ENCODE measurements at regions not wholly inside any gene's neighbourhood (a gene's known extent, or its start where the extent isn't known, plus 50 kb on each side); places are given as distances from the start of the nearest gene placed in this dataset.

DNA sequence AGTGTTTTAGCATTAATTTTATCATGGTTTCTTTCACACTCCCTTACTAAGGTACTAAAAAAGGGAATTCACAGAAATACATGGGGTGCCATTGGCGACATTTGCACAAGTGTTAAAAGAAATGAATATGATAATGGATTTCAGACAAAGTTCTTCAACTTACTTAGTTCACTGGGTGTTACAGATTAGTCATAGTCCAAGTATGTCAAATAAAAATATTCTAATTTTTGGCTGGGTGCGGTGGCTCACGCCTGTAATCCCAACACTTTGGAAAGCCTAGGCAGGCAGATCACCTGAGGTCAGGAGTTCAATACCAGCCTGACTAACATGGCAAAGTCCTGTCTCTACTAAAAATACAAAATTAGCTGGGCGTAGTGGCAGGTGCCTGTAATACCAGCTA lies 286.1 kb upstream of the TFAP2D start:
- Histone ChIP-seq H3K4me3 (no peak overlapping the region), H3K36me3 (no peaks in the 10 kb centered on the region), H3K9me3 (no peaks in the 10 kb centered on the region), H3K27me3 (replicated peaks; ENCODE audit: insufficient read depth) (no peaks in the 10 kb centered on the region), H3K4me1 (replicated peaks) (no peaks in the 10 kb centered on the region), H3K27ac (no peak overlapping the region)
- intact Hi-C loops (cut with DNase I), result no loop called here
- TF ChIP-seq, protein P1, sequence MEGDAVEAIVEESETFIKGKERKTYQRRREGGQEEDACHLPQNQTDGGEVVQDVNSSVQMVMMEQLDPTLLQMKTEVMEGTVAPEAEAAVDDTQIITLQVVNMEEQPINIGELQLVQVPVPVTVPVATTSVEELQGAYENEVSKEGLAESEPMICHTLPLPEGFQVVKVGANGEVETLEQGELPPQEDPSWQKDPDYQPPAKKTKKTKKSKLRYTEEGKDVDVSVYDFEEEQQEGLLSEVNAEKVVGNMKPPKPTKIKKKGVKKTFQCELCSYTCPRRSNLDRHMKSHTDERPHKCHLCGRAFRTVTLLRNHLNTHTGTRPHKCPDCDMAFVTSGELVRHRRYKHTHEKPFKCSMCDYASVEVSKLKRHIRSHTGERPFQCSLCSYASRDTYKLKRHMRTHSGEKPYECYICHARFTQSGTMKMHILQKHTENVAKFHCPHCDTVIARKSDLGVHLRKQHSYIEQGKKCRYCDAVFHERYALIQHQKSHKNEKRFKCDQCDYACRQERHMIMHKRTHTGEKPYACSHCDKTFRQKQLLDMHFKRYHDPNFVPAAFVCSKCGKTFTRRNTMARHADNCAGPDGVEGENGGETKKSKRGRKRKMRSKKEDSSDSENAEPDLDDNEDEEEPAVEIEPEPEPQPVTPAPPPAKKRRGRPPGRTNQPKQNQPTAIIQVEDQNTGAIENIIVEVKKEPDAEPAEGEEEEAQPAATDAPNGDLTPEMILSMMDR (IDR thresholded peaks at IDR 0.05), result no peak
- TF ChIP-seq POLR2AphosphoS5 (IDR thresholded peaks at IDR 0.05) (no peak), POLR2A (IDR thresholded peaks at IDR 0.05) (no peak)
- WGBS, result 87% methylated on average over 4 of the region's 4 CpGs
- DNase-seq (ENCODE audit: low spot score), result no peak

DNA sequence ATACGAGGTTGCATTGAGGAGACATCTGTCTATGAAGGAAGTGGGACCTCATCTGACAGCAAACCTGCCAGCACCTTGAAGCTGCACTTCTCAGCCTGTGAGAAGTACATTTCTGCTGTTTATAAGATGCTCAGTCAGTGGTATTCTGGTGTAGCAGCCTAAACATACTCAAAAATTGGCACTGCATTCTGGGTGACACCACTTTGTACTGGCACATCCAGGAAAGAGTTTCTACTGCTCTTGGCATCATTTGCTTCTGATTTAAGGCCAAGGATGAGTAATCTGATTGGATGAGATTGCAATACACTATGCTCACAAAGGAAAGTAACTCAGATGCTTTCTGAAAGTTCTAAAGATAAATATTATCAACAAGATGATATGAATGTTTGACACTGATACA lies 275.4 kb upstream of the TFAP2D start:
- no peak for TF ChIP-seq POLR2A (IDR thresholded peaks at IDR 0.05)
- TF ChIP-seq, protein P1 (IDR thresholded peaks at IDR 0.05), result no peak
- TF ChIP-seq POLR2AphosphoS5 (IDR thresholded peaks at IDR 0.05), result no peak
- Histone ChIP-seq H3K27me3 (replicated peaks; ENCODE audit: insufficient read depth) (no peaks in the 10 kb centered on the region), H3K36me3 (no peaks in the 10 kb centered on the region), H3K27ac (no peak overlapping the region), H3K9me3 (no peaks in the 10 kb centered on the region), H3K4me3 (no peak overlapping the region), H3K4me1 (replicated peaks) (no peaks in the 10 kb centered on the region)
- WGBS, result 65% methylated on average over 1 of the region's 1 CpG
- intact Hi-C loops (cut with DNase I), result no loop called here
- no peak for DNase-seq (ENCODE audit: low spot score)

DNA sequence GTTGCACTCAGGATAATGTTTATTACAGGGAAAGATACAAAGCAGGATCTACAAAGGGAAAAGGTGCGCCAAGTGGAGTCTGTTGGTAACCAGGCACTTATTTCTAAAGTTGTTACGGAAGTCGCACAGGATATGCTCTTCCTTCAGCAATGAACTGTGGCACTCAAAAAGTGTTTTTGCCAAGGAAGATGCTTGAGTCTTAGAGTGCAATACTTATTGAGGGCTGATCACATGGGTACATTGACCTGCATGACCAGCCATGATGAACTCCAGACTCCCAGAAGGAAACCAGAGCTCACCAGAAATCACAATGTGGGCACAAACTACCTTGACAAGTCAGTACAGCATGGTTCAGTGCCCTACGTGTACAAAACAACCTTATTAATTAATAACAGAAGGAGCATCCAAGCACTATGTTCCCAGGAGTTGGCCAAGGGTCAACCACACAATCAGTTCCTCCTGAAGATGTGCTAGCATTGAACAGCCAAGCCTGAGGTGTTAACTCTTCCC lies 270.7 kb upstream of the TFAP2D start:
- Histone ChIP-seq H3K27ac (no peak overlapping the region), H3K4me1 (replicated peaks) (no peaks in the 10 kb centered on the region), H3K27me3 (replicated peaks; ENCODE audit: insufficient read depth) (no peaks in the 10 kb centered on the region), H3K36me3 (no peaks in the 10 kb centered on the region), H3K4me3 (no peak overlapping the region), H3K9me3 (no peaks in the 10 kb centered on the region)
- 89% methylated on average over 4 of the region's 4 CpGs for WGBS
- intact Hi-C loops (cut with DNase I), result no loop called here
- TF ChIP-seq POLR2AphosphoS5 (IDR thresholded peaks at IDR 0.05), result no peak
- no peak for TF ChIP-seq POLR2A (IDR thresholded peaks at IDR 0.05)
- TF ChIP-seq, protein P1 (IDR thresholded peaks at IDR 0.05), result no peak
- no peak for DNase-seq (ENCODE audit: low spot score)

DNA sequence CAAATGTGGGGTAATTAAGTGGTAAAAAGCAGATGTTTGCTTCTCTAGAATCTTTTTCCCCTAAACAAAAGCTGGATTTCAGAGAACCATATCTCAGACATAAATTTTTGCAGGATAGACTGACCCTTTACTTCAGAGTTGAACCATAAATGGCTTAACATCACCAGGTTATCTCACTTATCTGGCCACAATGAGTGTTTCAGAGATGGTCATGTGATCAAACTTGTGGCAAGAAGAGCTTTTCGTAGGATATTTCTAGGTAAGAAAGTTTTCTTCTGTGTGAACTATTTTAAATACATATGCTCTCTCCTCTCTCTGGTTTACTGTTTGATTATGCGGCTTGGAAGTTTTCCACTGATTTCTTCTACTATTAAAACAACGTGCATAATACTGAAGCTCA lies 270.2 kb upstream of the TFAP2D start:
- Histone ChIP-seq H3K9me3 (no peaks in the 10 kb centered on the region), H3K36me3 (no peaks in the 10 kb centered on the region), H3K27me3 (replicated peaks; ENCODE audit: insufficient read depth) (no peaks in the 10 kb centered on the region), H3K27ac (no peak overlapping the region), H3K4me1 (replicated peaks) (no peaks in the 10 kb centered on the region), H3K4me3 (no peak overlapping the region)
- no peak for TF ChIP-seq POLR2AphosphoS5 (IDR thresholded peaks at IDR 0.05)
- TF ChIP-seq, protein P1 (IDR thresholded peaks at IDR 0.05), result no peak
- intact Hi-C loops (cut with DNase I), result no loop called here
- WGBS, result 88% methylated on average over 3 of the region's 3 CpGs
- no peak for DNase-seq (ENCODE audit: low spot score)

DNA sequence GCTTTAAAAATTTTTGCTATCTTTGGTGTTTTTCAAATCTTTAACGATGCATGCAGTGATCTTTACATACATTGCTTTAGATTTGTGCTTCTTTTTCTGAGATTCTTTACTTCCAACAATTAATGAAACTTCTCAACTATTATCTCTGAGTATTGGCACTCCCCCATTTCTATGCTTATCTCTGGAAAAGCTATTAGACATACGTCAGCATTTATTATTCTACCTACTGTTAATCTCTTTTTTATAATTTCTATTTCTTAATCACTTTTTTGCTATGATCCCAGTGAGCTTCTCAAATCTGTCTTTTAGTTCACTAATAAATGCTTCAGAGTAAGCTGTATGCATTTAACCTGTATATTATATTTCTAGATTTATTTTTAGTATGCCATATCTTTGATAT lies 264.2 kb upstream of the TFAP2D start:
- TF ChIP-seq, protein P1 (IDR thresholded peaks at IDR 0.05), result no peak
- no peak for TF ChIP-seq POLR2A (IDR thresholded peaks at IDR 0.05)
- TF ChIP-seq POLR2AphosphoS5 (IDR thresholded peaks at IDR 0.05), result no peak
- DNase-seq (ENCODE audit: low spot score), result no peak
- Histone ChIP-seq H3K9me3 (no peaks in the 10 kb centered on the region), H3K36me3 (no peaks in the 10 kb centered on the region), H3K27ac (no peak overlapping the region), H3K27me3 (replicated peaks; ENCODE audit: insufficient read depth) (no peaks in the 10 kb centered on the region), H3K4me1 (replicated peaks) (no peaks in the 10 kb centered on the region), H3K4me3 (no peak overlapping the region)
- WGBS, result 66% methylated on average over 2 of the region's 2 CpGs
- intact Hi-C loops (cut with DNase I), result no loop called here
